A673 (cell line): ENCODE measurements at regions not wholly inside any gene's neighbourhood (a gene's known extent, or its start where the extent isn't known, plus 50 kb on each side); places are given as distances from the start of the nearest gene placed in this dataset.

Experiments
- EZH2 ChIP-seq: fragments of 200-600 bp; sonication (generic); IDR thresholded peaks from 2 replicates; pipeline ENCODE4 v1.6.1; 2017; ENCODE audit warnings: borderline replicate concordance, low read depth, mild to moderate bottlenecking, mixed read lengths, antibody characterized with exemption, low read length; ENCODE audit not compliant: poor library complexity, severe bottlenecking
- TF ChIP-seq, protein P1 (sequence below): fragments of 300-800, 200-600 bp; sonication (generic); conservative IDR thresholded peaks from 2 replicates; pipeline ENCODE4 v1.5.1; 2017; ENCODE audit warnings: low read depth, mild to moderate bottlenecking, antibody characterized with exemption, low read length, moderate library complexity, mixed read lengths

DNA sequence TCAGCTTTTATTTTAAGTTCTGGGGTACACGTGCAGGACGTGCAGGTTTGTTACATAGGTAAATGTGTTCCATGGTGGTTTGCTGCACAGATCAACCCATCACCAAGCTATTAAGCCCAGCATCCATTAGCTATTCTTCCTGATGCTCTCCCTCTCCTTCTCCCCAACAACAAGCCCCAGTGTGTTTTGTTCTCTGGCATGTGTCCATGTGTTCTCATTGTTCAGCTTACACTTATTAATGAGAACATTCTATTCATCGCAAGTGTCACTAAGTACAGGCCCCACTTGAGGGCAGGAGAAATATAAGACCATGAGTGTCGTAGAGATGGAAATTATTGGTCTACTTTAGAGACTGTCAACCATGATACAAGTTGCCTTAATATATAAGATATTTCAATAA, 615.1 kb downstream of the CDH8 start:
- TF ChIP-seq, protein P1, sequence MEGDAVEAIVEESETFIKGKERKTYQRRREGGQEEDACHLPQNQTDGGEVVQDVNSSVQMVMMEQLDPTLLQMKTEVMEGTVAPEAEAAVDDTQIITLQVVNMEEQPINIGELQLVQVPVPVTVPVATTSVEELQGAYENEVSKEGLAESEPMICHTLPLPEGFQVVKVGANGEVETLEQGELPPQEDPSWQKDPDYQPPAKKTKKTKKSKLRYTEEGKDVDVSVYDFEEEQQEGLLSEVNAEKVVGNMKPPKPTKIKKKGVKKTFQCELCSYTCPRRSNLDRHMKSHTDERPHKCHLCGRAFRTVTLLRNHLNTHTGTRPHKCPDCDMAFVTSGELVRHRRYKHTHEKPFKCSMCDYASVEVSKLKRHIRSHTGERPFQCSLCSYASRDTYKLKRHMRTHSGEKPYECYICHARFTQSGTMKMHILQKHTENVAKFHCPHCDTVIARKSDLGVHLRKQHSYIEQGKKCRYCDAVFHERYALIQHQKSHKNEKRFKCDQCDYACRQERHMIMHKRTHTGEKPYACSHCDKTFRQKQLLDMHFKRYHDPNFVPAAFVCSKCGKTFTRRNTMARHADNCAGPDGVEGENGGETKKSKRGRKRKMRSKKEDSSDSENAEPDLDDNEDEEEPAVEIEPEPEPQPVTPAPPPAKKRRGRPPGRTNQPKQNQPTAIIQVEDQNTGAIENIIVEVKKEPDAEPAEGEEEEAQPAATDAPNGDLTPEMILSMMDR, result no peak
- TF ChIP-seq EZH2, result no peak
